ENCODE measurements at regions not wholly inside any gene's neighbourhood (a gene's known extent, or its start where the extent isn't known, plus 50 kb on each side); places are given as distances from the start of the nearest gene placed in this dataset.

DNA sequence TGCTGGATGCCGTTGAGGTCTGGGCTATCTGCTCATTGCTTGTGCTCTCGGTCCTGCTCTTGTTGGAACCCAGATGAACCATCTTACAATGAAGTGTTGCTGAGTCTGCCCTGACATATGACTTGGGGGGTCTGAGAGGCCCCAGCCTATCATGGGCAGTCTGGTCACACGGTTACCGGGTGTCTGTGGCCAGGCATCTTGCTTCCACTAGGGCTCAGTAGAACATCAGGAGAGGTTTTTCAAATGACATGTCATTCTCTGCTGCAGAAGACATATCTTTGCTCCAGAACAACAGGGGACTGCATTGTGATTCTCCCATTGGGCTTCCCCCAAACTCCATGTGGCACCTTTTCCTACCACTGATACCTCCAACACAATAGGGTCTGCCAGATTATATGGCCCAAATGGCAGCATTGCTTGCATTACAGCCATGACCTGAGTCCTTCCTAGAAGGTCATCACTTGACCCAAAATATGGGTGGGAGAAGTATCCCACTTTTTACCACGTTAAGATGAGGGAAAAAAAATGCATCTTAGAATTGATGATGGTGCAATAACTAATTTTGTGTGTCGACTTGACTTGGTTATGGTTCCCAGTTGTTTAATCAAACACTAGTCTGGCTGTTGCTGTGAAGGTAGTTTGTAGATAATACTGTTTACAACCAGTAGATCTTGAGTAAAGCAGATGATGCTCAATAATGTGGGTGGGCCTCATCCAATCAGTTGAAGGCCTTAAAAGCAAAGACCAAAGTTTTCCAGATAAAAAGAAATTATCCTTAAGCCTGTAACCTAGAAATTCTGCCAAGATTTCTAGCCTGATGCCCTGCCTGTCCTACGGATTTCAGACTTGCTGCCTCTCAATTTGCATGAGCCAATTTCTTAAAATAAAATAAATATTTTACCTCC, 241.0 kb downstream of the QKI start:
- no peak for TF ChIP-seq TAF1 (IDR thresholded peaks at IDR 0.05; ENCODE audit: borderline replicate concordance, insufficient read depth, low read length)
- TF ChIP-seq, protein P1, sequence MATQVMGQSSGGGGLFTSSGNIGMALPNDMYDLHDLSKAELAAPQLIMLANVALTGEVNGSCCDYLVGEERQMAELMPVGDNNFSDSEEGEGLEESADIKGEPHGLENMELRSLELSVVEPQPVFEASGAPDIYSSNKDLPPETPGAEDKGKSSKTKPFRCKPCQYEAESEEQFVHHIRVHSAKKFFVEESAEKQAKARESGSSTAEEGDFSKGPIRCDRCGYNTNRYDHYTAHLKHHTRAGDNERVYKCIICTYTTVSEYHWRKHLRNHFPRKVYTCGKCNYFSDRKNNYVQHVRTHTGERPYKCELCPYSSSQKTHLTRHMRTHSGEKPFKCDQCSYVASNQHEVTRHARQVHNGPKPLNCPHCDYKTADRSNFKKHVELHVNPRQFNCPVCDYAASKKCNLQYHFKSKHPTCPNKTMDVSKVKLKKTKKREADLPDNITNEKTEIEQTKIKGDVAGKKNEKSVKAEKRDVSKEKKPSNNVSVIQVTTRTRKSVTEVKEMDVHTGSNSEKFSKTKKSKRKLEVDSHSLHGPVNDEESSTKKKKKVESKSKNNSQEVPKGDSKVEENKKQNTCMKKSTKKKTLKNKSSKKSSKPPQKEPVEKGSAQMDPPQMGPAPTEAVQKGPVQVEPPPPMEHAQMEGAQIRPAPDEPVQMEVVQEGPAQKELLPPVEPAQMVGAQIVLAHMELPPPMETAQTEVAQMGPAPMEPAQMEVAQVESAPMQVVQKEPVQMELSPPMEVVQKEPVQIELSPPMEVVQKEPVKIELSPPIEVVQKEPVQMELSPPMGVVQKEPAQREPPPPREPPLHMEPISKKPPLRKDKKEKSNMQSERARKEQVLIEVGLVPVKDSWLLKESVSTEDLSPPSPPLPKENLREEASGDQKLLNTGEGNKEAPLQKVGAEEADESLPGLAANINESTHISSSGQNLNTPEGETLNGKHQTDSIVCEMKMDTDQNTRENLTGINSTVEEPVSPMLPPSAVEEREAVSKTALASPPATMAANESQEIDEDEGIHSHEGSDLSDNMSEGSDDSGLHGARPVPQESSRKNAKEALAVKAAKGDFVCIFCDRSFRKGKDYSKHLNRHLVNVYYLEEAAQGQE (IDR thresholded peaks at IDR 0.05; ENCODE audit: insufficient read depth in 1 of 2, low read depth in 2 of 2, low read length in 2 of 2), result no peak
- no peak for TF ChIP-seq POLR2AphosphoS5 (IDR thresholded peaks at IDR 0.05; ENCODE audit: low read depth, low read length)
- no peak for TF ChIP-seq FOXP2 (optimal IDR thresholded peaks at IDR 0.05; ENCODE audit: borderline replicate concordance, extremely low read depth, extremely low read length, insufficient read depth)
- no peak for TF ChIP-seq SIN3A (IDR thresholded peaks at IDR 0.05; ENCODE audit: borderline replicate concordance, insufficient read depth, low read length)
